ENCODE measurements at regions not wholly inside any gene's neighbourhood (a gene's known extent, or its start where the extent isn't known, plus 50 kb on each side); places are given as distances from the start of the nearest gene placed in this dataset.
"Not testable (repeated sequence)": the region's sequence is repeated elsewhere in the genome, so short reads cannot be mapped to it uniquely, and the experiment has no call there.

- DNase-seq, result not testable (repeated sequence)
These were observed 62.1 kb upstream of the EZR start for GRCh38 chr6:158881276-158881675.

GRCh38 chr6:158879180-158879579 is 60.0 kb upstream of the EZR start:
- no peak for DNase-seq

GRCh38 chr6:158877716-158878115 is 58.5 kb upstream of the EZR start:
- DNase-seq, result no peak

GRCh38 chr6:158876886-158877285 is 57.7 kb upstream of the EZR start:
- no peak for DNase-seq

- DNase-seq, result no peak
These were observed 51.4 kb upstream of the EZR start for GRCh38 chr6:158870649-158870957.

GRCh38 chr6:158869826-158870648 is 50.9 kb upstream of the EZR start:
- peak; percentile 44 for DNase-seq

- peak; percentile 96 for DNase-seq
These were observed 50.0 kb upstream of the EZR start for GRCh38 chr6:158868890-158869825.
